BE2C (cell line): ENCODE measurements at regions not wholly inside any gene's neighbourhood (a gene's known extent, or its start where the extent isn't known, plus 50 kb on each side); places are given as distances from the start of the nearest gene placed in this dataset.

Source experiments
- DNase-seq: peaks from one replicate; pipeline ENCODE4 v3.0.0-alpha.2; 2020
- H3K27me3 ChIP-seq: fragments of 250-450 bp; sonication (Bioruptor Pico); 2 replicates; pipeline ENCODE4 v1.5.1; 2020; ENCODE audit warnings: mild to moderate bottlenecking
- H3K36me3 ChIP-seq: fragments of 250-450 bp; sonication (Bioruptor Pico); 2 replicates; pipeline ENCODE4 v1.5.1; 2020; ENCODE audit warnings: mild to moderate bottlenecking
- H3K4me1 ChIP-seq: fragments of 250-450 bp; sonication (Bioruptor Pico); 2 replicates; pipeline ENCODE4 v1.5.1; 2020
- H3K4me3 ChIP-seq: 2 replicates; pipeline ENCODE4 v1.5.1; 2011; ENCODE audit warnings: low read depth, low read length
- H3K9me3 ChIP-seq: fragments of 250-450 bp; sonication (Bioruptor Pico); 2 replicates; pipeline ENCODE4 v1.5.1; 2020
- CTCF ChIP-seq: IDR thresholded peaks from 2 replicates; pipeline ENCODE4 v1.5.1; 2012; ENCODE audit warnings: mild to moderate bottlenecking, low read depth, low read length

- Histone ChIP-seq H3K27me3 (no peaks in the 10 kb centered on the region), H3K4me3 (no peak overlapping the region), H3K36me3 (no peaks in the 10 kb centered on the region), H3K9me3 (no peaks in the 10 kb centered on the region), H3K4me1 (no peaks in the 10 kb centered on the region)
- no peak for DNase-seq
- no peak for TF ChIP-seq CTCF
Observed at GRCh38 chr11:129608711-129609110, 206.9 kb upstream of the TMEM45B start.

GRCh38 chr11:129610125-129610524 lies 205.5 kb upstream of the TMEM45B start:
- H3K36me3 ChIP-seq, result no peaks in the 10 kb centered on the region
- no peaks in the 10 kb centered on the region for H3K27me3 ChIP-seq
- no peak for DNase-seq
- no peaks in the 10 kb centered on the region for H3K9me3 ChIP-seq
- H3K4me1 ChIP-seq, result no peaks in the 10 kb centered on the region
- H3K4me3 ChIP-seq, result no peak overlapping the region
- TF ChIP-seq CTCF, result no peak

- DNase-seq, result no peak
- no peak for TF ChIP-seq CTCF
Observed at GRCh38 chr11:129610545-129610944, 205.1 kb upstream of the TMEM45B start.

GRCh38 chr11:129611661-129612446 lies 203.8 kb upstream of the TMEM45B start:
- no peaks in the 10 kb centered on the region for H3K36me3 ChIP-seq
- DNase-seq, result no peak
- H3K4me3 ChIP-seq, result no peak overlapping the region
- H3K27me3 ChIP-seq, result no peaks in the 10 kb centered on the region
- no peaks in the 10 kb centered on the region for H3K9me3 ChIP-seq
- H3K4me1 ChIP-seq, result no peaks in the 10 kb centered on the region
- no peak for TF ChIP-seq CTCF

More at GRCh38 chr11:129610545-129610944, 205.1 kb upstream of the TMEM45B start:
- no peaks in the 10 kb centered on the region for H3K27me3 ChIP-seq
- H3K4me3 ChIP-seq, result no peak overlapping the region
- no peaks in the 10 kb centered on the region for H3K9me3 ChIP-seq
- no peaks in the 10 kb centered on the region for H3K4me1 ChIP-seq
- H3K36me3 ChIP-seq, result no peaks in the 10 kb centered on the region

GRCh38 chr11:129612447-129612961 lies 203.1 kb upstream of the TMEM45B start:
- H3K4me1 ChIP-seq, result no peaks in the 10 kb centered on the region
- TF ChIP-seq CTCF, result no peak
- no peak overlapping the region for H3K4me3 ChIP-seq
- no peak for DNase-seq
- H3K27me3 ChIP-seq, result no peaks in the 10 kb centered on the region
- H3K36me3 ChIP-seq, result no peaks in the 10 kb centered on the region
- no peaks in the 10 kb centered on the region for H3K9me3 ChIP-seq

- TF ChIP-seq CTCF, result no peak
- H3K27me3 ChIP-seq, result no peaks in the 10 kb centered on the region
- H3K4me3 ChIP-seq, result no peak overlapping the region
- H3K36me3 ChIP-seq, result no peaks in the 10 kb centered on the region
- H3K9me3 ChIP-seq, result no peaks in the 10 kb centered on the region
- H3K4me1 ChIP-seq, result no peaks in the 10 kb centered on the region
- DNase-seq, result no peak
Observed at GRCh38 chr11:129613071-129613470, 202.6 kb upstream of the TMEM45B start.
